Sigmoid colon (tissue), 6 donors: ENCODE measurements at regions not wholly inside any gene's neighbourhood (a gene's known extent, or its start where the extent isn't known, plus 50 kb on each side); places are given as distances from the start of the nearest gene placed in this dataset.

Experiments used
- DNase-seq: peaks from one replicate; pipeline ENCODE4 v3.0.0-alpha.2; 2019
- H3K27ac ChIP-seq, 4 donors: fragments of 200-600 bp; sonication (generic); one replicate each; pipeline ENCODE4 v1.5.1; 2016 to 2019; ENCODE audit warnings: mild to moderate bottlenecking in 1 of 4
- H3K27me3 ChIP-seq, 3 donors: fragments of 200-600 bp; sonication (generic); one replicate each; pipeline ENCODE4 v1.5.1; 2019; ENCODE audit warnings: mild to moderate bottlenecking in 1 of 3
- H3K36me3 ChIP-seq, 4 donors: fragments of 200-600 bp; sonication (generic); one replicate each; pipeline ENCODE4 v1.5.1; 2016 to 2019
- H3K4me1 ChIP-seq, 4 donors: fragments of 200-600 bp; sonication (generic); one replicate each; pipeline ENCODE4 v1.5.1; 2017 to 2019
- H3K4me3 ChIP-seq, 4 donors: fragments of 200-600 bp; sonication (generic); one replicate each; pipeline ENCODE4 v1.5.1; 2017 to 2019; ENCODE audit warnings: mild to moderate bottlenecking in 2 of 4, moderate library complexity in 1 of 4
- H3K9me3 ChIP-seq, 4 donors: fragments of 200-600 bp in 3 of 4; sonication (generic) in 3 of 4; one replicate each; pipeline versions ENCODE4 v1.5.1 to v1.6.1; 2013 to 2019
- CTCF ChIP-seq, 4 experiments: fragments of 450-650 bp in 3 of 4; fragments of 200-600 bp in 1 of 4; IDR thresholded peaks; one replicate each; pipeline ENCODE4 v1.5.1; 2016 to 2019; ENCODE audit warnings: antibody characterized with exemption in 4 of 4, mild to moderate bottlenecking in 3 of 4, moderate library complexity in 2 of 4
- EP300 ChIP-seq, 4 donors: sonication (generic); formaldehyde crosslinking; IDR thresholded peaks; one replicate each; pipeline ENCODE4 v1.6.1; 2017; ENCODE audit warnings: antibody characterized with exemption in 4 of 4
- POLR2A ChIP-seq, 2 donors: fragments of 450-650 bp; IDR thresholded peaks; one replicate each; pipeline ENCODE4 v1.6.1; 2016; ENCODE audit warnings: antibody characterized with exemption in 2 of 2, mild to moderate bottlenecking in 2 of 2, moderate library complexity in 2 of 2
- POLR2AphosphoS5 ChIP-seq, 4 donors: sonication (generic); formaldehyde crosslinking; IDR thresholded peaks; one replicate each; pipeline ENCODE4 v1.6.1; 2017; ENCODE audit warnings: antibody characterized with exemption in 4 of 4
- WGBS, 2 donors: extraction: QIAGEN DNeasy Blood & Tissue Kit; methylation state at CpG; one replicate each; pipeline ENCODE4 v1.1.7; 2013; 5-methylcytosine and 5-hydroxymethylcytosine counted together
- intact Hi-C: fragments of 100-400 bp; cut with DNase I; formaldehyde crosslinking; loops from one replicate; pipeline ENCODE4 v1.15.1; 2023
- donor health status: healthy with polysubstance abuse.
- donor health status: healthy.

- Histone ChIP-seq H3K9me3 (no peaks in the 10 kb centered on the region), H3K4me1 (no peaks in the 10 kb centered on the region), H3K4me3 (no peak overlapping the region), H3K27ac (no peak overlapping the region), H3K27me3 (no peaks in the 10 kb centered on the region), H3K36me3 (no peaks in the 10 kb centered on the region)
- intact Hi-C loops, result no loop called here
- no peak for DNase-seq
- no peak for TF ChIP-seq EP300 (IDR thresholded peaks at IDR 0.05)
- TF ChIP-seq POLR2A (IDR thresholded peaks at IDR 0.05), result no peak
- no peak for TF ChIP-seq POLR2AphosphoS5 (IDR thresholded peaks at IDR 0.05)
- no peak for TF ChIP-seq CTCF (IDR thresholded peaks at IDR 0.05)
- WGBS, 2 donors, result 95% methylated on average over 3 of the region's 3 CpGs
Measured at GRCh38 chr7:46133751-46134150, 212.7 kb upstream of the IGFBP3 start.

- H3K9me3 ChIP-seq, result no peaks in the 10 kb centered on the region
- no peaks in the 10 kb centered on the region for H3K36me3 ChIP-seq
- no peak overlapping the region for H3K4me3 ChIP-seq
- no peak for DNase-seq
- H3K4me1 ChIP-seq, result no peaks in the 10 kb centered on the region
- no peaks in the 10 kb centered on the region for H3K27me3 ChIP-seq
- TF ChIP-seq POLR2A (IDR thresholded peaks at IDR 0.05) (no peak), EP300 (IDR thresholded peaks at IDR 0.05) (no peak), POLR2AphosphoS5 (IDR thresholded peaks at IDR 0.05) (no peak), CTCF (IDR thresholded peaks at IDR 0.05) (no peak)
- intact Hi-C loops, result no loop called here
- 67 to 84% methylated on average over 6 of the region's 6 CpGs for WGBS, 2 donors
- no peak overlapping the region for H3K27ac ChIP-seq
Measured at GRCh38 chr7:46133072-46133471, 212.0 kb upstream of the IGFBP3 start.

GRCh38 chr7:46131916-46132795, 211.1 kb upstream of the IGFBP3 start:
- 65 to 75% methylated on average over 8 of the region's 8 CpGs for WGBS, 2 donors
- intact Hi-C loops, result no loop called here
- no peak for TF ChIP-seq POLR2AphosphoS5 (IDR thresholded peaks at IDR 0.05)
- no peak for TF ChIP-seq POLR2A (IDR thresholded peaks at IDR 0.05)
- TF ChIP-seq CTCF (IDR thresholded peaks at IDR 0.05), result no peak
- TF ChIP-seq EP300 (IDR thresholded peaks at IDR 0.05), result no peak

GRCh38 chr7:46129831-46130230, 208.8 kb upstream of the IGFBP3 start:
- Histone ChIP-seq H3K36me3 (no peaks in the 10 kb centered on the region), H3K4me3 (no peak overlapping the region), H3K4me1 (no peaks in the 10 kb centered on the region), H3K27me3 (no peaks in the 10 kb centered on the region), H3K9me3 (no peaks in the 10 kb centered on the region), H3K27ac (no peak overlapping the region)
- no peak for DNase-seq
- TF ChIP-seq POLR2AphosphoS5 (IDR thresholded peaks at IDR 0.05) (no peak), EP300 (IDR thresholded peaks at IDR 0.05) (no peak), CTCF (IDR thresholded peaks at IDR 0.05) (no peak)
- intact Hi-C loops, result no loop called here
- WGBS, 2 donors, result 70 to 88% methylated on average over 4 of the region's 4 CpGs

More at GRCh38 chr7:46131916-46132795, 211.1 kb upstream of the IGFBP3 start:
- Histone ChIP-seq H3K27ac (no peak overlapping the region), H3K27me3 (no peaks in the 10 kb centered on the region), H3K9me3 (no peaks in the 10 kb centered on the region), H3K36me3 (no peaks in the 10 kb centered on the region), H3K4me3 (no peak overlapping the region), H3K4me1 (no peaks in the 10 kb centered on the region)
- DNase-seq, result no peak
